Epithelial cell of esophagus (primary cell): ENCODE measurements at regions not wholly inside any gene's neighbourhood (a gene's known extent, or its start where the extent isn't known, plus 50 kb on each side); places are given as distances from the start of the nearest gene placed in this dataset.

ENCODE experiments used
- DNase-seq: peaks from one replicate; pipeline ENCODE4 v3.0.0; 2010; ENCODE audit warnings: low read depth
- H3K4me3 ChIP-seq: 2 replicates; pipeline ENCODE4 v1.5.1; 2011; ENCODE audit warnings: mild to moderate bottlenecking, low read length, control low read depth
- TF ChIP-seq, protein P1 (sequence below): IDR thresholded peaks from 2 replicates; pipeline ENCODE4 v1.5.1; 2011; ENCODE audit warnings: low read depth, mild to moderate bottlenecking, low read length, control low read depth, inconsistent platforms; ENCODE audit not compliant: insufficient read depth; ENCODE audit errors: missing control alignments

DNA sequence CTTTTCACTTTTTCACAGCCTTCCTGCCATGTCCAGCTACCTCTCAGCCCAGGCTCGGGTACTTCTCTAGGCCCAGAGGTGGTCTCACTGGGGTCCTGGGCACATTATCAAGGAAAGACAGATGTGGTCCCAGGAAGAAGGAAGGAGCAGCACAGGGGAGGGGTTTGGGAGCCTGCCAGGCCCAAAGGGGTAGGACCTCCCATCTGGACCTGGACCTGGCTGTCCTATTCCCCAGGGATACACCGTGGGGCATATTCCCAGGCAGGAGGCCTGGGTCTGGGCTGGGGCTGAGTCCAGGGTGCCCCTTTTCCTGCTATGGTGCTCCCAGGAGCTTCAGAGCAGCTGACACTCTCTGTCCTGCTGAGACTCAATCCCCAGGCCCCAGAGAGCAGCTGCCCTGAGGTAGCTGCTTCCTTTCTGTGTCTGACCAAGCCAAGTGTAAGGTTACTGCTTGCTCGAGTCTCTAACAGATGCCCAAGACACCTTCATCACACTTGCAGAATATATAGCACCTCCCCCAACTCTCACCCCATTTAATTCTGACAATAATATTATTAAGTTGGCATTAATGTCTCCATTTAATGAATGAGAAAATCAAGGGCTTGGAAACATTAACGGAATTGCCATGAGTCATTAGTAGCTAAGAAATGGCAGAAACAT, 232.0 kb downstream of the BUD13 start:
- no peak overlapping the region for H3K4me3 ChIP-seq
- TF ChIP-seq, protein P1, sequence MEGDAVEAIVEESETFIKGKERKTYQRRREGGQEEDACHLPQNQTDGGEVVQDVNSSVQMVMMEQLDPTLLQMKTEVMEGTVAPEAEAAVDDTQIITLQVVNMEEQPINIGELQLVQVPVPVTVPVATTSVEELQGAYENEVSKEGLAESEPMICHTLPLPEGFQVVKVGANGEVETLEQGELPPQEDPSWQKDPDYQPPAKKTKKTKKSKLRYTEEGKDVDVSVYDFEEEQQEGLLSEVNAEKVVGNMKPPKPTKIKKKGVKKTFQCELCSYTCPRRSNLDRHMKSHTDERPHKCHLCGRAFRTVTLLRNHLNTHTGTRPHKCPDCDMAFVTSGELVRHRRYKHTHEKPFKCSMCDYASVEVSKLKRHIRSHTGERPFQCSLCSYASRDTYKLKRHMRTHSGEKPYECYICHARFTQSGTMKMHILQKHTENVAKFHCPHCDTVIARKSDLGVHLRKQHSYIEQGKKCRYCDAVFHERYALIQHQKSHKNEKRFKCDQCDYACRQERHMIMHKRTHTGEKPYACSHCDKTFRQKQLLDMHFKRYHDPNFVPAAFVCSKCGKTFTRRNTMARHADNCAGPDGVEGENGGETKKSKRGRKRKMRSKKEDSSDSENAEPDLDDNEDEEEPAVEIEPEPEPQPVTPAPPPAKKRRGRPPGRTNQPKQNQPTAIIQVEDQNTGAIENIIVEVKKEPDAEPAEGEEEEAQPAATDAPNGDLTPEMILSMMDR, result no peak
- no peak for DNase-seq

DNA sequence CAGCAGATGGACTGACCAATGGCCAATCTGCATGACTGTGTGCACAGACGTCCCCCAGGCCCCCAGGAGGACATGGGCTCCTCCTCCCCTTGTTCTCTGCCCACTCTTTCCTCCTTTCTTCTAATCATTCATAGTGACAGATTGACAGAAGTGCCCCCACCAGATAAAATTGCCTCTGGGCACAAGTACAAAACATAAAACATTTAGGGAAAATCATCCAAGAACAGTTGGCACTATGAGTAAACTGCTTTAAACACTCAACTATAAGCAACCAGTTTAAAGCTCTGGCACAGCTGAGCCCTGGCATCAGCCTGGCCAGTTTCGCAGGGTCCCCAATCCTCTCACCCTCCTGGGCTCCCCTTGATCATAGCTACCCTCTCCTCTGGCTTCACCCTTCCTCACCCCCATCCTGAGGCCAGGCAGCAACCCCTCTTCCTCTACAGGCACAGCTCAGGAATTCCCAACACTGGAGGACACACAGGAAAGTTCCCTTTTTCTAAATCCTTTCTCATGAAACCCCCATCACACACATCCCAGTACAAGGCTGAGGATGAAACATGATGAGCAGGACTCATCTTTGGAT, 232.9 kb downstream of the BUD13 start:
- TF ChIP-seq, protein P1, result no peak
- H3K4me3 ChIP-seq, result no peak overlapping the region
- no peak for DNase-seq

DNA sequence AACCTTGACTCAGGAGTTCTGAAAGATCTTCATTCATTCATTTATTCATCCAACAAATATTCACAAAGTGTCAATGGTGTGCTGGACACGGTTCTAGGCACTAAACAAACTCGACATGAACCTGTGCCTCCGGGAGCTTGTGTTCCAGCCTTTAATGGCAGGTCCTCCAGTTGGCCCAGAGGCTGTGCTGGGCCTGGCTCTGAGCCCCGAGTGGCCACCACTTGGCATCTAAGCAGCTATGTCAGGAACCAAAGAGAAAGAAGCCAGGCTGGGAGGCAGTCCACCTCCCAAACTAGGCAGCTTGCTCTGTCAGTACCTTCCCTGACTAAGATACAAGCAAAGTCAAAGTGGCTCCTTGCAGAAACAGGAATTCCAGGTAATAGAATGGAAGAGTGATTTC, 233.6 kb downstream of the BUD13 start:
- H3K4me3 ChIP-seq, result no peak overlapping the region
- TF ChIP-seq, protein P1, result no peak
- no peak for DNase-seq

DNA sequence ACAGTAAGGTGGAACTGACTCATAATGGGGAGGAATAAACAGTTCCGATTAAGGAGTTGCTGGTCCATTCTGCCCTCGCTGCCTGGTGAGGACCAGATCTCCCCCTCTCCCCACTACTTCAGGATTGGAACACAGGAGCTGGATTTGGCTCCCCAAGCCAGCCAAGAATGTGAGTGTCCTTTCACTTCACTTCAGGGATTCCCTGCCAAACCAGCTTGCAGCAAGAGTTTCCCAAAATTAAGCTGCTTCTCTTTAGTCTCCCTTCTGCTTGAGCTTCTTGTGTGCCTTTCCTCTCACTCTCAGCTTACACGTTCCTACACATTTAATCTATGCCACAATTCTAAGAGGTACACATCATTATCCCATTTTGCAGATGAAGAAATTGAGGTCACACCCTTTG, 234.1 kb downstream of the BUD13 start:
- no peak overlapping the region for H3K4me3 ChIP-seq
- TF ChIP-seq, protein P1, result no peak
- DNase-seq, result no peak

DNA sequence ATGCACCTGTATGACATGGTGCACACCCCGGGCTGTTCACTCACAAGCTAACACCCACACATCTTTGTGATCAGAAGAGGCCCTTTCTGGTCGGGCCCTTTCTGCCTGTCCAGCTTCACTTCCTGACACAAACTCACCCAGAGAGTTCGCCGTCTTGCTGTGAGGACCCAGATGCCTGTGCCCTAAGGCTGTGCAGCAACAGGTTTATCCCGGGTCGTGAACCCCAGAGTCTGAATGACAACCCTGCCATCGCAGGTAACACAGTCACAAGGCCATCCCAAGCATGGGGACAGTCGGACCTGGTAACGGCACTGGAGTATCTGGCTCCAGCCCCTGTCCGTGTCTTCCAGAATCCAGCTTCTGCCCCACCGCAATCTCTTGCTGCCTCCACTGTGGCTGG, 235.1 kb downstream of the BUD13 start:
- DNase-seq, result no peak
- no peak overlapping the region for H3K4me3 ChIP-seq
- TF ChIP-seq, protein P1, result no peak

DNA sequence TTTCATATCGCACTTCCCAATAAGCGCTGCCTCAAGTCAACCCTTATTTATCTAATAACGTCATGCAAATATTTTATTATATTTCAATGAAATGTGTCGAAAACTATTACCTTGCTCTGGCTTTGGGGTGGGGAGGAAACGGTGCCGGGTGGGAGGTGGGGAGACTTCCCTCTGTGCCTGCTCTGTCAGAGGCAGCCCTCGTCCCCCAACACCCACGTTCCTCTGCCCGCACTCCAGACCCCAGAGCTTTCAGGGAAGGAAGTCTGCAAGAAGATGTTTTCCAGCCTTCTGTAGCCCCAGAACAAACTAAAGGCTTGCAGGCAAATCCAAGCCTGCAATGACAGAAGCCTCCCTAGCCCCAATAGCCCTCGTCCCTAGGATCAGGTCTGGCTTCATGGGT, 235.7 kb downstream of the BUD13 start:
- DNase-seq, result no peak
- no peak overlapping the region for H3K4me3 ChIP-seq
- TF ChIP-seq, protein P1, result no peak

DNA sequence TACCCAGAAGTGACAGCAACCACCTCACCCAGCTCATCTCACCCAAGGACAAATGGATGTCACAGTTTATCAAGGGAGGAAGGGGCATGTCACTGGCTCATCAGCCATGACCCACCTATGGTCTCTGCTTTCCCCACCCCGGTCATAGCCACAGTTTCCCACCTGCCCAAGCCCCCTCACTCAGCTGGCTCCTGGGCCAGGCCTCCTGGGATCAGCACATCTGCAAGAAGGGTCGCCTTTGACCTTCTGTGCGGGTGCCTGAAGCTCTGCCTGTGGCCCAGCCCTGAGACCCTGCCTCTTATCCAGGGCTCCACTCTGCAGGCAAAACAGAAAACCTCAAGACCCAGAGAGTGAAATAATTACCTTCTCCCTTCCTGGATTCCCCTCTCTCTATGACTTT, 236.4 kb downstream of the BUD13 start:
- H3K4me3 ChIP-seq, result no peak overlapping the region
- DNase-seq, result no peak
- TF ChIP-seq, protein P1, result no peak
